GM19043 (cell line): ENCODE measurements at regions not wholly inside any gene's neighbourhood (a gene's known extent, or its start where the extent isn't known, plus 50 kb on each side); places are given as distances from the start of the nearest gene placed in this dataset.
"Not testable (repeated sequence)": the region's sequence is repeated elsewhere in the genome, so short reads cannot be mapped to it uniquely, and the experiment has no call there.

Experiments
- ATAC-seq: cut with Tn5 transposase; IDR thresholded peaks from one replicate; pipeline ENCODE4 v1.9.1; 2021; ENCODE audit warnings: low read depth; ENCODE audit not compliant: unreplicated experiment

DNA sequence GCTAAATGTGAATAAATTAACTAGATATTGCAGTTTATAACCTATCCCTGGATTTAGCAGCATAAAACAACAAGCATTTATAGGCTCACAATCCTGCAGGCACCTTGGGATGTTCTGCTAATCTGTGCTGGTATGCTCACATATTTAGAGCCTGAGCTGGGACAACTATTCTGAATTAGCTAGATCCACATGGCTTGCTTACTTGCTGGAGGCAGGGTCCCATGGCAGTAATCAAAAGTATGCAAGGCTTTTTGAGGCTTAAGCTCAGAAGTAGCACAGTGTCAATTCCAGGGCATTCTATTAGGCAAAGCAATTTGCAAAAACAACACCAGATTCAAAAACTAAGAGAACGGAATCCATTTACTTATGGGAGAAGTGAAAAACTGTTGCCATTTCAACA is 745.0 kb upstream of the ACO1 start:
- no peak for ATAC-seq

DNA sequence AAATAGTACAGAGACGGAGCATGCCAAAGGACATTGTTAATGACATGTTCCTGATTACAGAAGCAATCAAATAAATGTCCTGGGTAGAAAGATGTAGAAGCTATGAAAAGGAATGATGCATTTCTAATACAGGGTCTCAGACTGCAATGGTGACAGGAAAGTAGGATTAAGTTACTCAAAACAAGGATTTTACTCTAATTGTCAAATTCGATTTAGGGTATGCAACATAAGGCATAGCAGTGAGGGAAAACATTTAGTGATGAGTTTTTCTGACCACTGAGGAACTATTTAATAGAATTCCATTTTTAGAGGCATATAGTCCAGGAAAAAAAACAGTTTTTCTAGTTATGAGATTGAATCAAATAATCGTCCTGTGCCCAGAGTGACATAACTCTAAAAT is 715.1 kb upstream of the ACO1 start:
- no peak for ATAC-seq

DNA sequence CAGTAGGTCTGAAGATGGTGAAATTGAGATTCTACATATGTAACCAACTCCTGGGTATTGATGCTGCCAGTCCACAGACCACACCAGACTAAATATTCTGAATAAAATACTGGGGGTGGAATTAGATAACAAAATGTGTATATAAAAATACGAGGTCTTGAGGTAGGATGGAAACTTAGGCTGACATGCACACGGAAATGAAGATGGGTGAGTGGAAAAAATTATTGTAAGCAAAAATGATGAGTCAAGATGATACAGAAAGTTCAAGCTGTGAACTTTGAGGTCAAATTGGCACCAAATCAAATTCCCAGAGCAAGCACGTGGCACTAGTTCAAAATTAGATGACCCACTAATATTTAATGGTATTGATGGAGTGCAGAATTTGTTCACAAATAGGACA is 713.4 kb upstream of the ACO1 start:
- ATAC-seq = no peak

DNA sequence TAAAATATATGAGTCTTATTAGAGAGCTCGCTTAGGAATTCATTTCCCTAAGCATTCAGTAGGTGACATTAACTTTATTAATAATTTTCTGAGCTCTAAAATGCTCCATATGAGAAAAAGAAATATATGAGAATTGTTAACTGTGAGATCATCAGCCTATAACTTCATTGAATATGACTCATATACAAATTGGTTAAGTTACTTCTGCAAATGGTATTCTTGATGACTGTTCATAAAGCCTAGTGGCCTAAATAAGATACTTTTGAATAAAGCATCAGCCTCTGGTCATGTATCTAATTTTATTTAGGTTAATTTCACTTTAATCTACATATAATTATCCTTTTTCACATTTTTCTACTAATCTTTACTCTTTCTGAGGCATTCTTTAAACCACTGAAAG is 710.2 kb upstream of the ACO1 start:
- ATAC-seq = no peak

DNA sequence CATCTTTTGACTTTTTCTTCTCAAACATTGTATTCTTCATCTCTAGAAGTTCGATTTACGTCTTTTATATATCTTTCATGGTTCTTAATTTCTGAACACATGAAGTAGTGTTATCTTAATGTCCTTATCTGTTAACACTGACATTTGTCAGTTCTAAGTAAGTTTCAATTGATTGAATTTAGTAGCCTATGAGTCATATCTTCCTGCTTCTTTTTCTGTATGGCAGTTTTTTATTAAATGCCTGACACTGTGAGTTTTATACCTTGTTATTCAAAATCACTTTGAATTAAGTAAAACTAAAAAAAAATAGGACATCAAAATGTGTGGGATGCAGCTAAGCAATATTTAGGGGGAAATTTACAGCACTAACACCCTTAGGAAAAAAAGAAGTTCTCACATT is 707.0 kb upstream of the ACO1 start:
- no peak for ATAC-seq

DNA sequence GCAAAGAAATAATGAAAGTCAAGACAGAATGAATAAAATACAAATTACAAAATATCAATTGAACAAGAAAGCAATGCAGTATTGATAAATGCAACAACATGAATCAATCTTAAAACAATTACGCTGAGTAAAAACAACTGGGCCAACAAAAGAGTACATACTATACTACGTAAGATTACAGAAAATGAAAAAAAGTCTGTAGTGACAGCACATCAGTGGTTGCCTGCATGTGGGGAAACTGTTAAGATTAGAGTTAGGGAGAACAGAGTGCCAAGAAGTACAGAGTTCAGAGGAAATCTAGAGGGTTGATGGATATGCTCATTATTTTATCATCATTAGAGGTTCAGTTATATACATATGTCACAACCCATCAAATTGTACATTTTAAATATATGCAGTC is 706.6 kb upstream of the ACO1 start:
- ATAC-seq = no peak

DNA sequence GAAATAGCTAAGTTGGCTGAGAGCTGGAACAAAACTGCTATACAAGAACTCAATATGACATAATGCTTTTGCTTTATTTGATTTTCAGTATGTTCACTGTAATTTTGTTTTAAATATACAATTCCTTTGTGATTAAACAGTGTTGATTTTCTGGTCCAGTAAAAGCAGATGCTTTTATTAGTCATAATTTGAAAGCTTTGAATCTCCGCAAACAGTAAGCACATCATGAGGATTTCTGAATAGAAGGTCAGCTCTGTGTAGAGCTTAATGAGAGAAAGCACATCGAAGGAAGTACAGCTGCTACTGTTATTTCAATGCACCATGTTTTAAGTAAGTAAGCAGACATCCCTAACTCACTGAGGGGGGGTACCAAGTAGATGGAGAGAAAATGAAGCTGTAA is 701.3 kb upstream of the ACO1 start:
- no peak for ATAC-seq

DNA sequence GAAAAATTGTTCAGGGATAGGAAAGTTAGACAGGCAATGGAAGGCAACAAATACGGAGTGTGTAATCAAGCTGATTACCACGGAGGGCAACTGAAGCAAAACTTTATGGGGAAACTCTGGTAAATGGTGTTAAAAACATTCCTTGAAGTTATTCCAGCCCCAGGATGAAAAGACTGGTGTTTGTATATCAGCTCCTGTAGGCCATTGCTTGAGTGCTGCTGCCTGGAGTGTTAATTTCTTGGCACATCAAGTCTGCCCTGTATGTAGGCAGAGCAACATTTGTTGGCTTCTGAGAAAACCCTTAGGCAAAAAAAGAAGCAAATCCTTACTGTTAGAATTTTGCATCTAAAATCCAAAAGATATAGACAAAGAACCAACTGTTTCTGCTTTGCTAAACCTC is 686.5 kb upstream of the ACO1 start:
- ATAC-seq = no peak

DNA sequence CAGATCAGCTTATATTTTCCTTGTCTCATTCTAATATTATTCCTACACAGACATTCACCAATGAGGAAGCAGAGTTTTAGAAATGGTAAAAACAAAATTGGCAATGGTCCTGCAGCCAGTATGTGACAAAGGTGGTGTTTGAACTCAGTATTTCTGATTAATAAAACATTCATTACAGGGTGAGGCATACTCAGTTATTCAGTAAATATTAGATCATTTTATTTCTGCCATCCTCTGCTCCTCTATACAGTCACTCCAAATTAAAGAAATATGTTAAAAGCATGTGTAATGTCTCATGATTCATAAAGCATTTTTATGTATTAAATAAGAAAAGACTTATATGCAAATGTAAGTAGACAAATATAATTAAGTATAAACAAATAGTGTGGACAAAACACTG is 684.6 kb upstream of the ACO1 start:
- no peak for ATAC-seq

DNA sequence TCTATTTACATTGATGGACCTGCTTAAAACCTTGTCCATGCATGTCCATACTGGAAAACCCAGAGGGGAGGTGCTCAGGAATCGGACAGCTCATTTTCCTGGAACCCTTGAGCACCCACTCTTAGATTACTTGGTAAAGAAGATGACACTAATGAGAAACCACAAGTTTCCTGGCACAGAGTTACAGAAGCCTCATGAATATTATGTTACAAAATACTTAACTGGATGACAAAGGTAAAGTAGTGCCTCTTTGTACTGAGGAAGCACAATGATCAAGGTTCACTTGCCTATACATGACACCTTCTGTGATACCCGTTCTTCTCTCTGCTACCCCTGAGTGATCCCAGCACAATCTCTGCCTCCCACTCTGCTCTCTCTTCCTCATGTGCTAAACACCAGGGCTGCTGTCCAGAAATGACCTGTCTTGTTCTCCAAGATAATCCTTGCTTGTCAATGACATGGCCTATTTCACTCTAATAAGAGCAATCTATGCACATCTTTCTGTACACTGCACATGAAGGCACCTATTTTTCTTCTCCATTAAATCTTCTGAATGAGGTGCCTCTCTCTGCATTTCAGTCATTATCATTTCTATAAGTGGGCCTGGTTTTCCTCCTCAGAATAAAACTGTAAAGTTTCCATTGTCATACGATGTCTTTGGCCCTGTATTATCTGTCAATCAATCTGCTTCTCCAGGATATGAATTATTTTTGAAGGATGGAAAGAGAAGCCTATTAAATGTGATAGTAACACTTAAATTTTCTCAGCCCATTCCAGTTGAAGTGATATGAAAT is 684.0 kb upstream of the ACO1 start:
- ATAC-seq = no peak

DNA sequence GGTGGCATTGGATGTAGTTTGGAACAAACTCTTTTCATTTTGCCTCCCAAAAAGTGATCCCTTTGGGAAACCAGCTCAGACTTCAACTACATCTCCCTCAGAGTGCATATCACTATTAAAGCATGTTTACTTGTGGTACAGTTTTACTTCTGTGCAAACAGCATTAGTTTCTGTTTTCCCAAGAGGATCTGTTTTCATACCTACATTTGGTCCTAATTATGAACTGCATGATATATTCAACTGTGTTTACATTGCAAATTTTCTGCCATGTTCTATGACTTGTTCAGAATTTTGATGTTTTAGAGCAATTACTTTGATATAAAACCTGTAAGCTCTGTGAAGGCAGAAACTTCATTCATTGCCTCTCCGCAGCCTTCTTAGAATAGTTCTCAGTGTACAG is 681.5 kb upstream of the ACO1 start:
- no peak for ATAC-seq

DNA sequence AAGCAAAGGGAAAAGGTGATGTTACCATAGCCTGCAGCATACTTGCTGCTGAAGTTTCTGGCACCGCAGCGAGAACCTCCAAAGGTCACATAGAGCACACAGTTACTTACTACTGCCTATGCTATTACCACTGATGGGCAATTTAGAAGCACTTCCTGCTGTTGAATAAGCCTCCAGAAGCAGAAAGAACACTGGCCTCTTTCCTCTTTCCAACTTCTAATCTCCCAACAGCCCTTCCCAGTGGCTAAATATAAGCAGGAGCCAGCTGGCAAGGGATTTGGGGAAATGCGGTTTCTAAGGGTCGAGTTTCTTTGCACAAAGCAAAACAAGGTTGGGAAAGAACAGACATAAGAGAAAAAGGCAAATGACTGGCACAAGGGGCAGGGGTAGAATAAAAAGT is 669.2 kb upstream of the ACO1 start:
- no peak for ATAC-seq

DNA sequence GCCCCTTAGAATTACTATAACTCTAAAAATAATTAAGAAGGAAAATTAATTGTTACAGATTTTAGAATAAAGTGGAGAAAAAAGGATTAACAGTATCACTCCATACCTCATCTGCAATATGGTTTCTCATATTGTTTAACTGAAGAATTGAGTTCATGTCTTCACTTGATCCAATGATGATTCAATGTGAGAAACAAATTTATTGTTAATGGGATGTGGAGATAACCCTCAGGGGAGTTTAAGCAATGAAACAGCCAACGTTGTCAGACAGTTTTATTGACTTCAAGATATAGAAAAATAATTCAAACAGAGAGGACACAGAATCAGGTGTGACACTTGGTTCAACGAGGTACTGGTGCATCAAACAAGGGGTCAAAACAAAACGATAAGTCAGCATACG is 665.2 kb upstream of the ACO1 start:
- no peak for ATAC-seq

DNA sequence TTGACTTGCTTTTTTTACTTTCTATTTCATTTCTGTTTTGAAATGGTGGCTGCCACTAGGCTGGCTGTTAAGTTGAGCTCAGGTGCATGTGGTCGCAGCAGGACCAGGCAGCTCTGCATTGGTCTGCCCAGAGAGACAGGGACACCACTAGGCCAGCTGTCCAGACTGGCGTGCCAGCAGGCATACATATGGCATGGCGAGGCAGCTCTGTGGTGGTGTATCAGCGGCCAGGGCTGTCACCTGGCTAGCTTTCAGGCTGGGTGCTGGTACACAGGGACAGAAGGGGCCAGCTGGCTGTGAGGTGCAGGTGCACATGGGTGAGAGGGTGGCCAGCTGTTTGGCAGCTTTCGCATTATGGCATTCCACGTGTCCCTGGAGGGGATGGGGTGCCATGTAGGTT is 654.0 kb upstream of the ACO1 start:
- ATAC-seq = no peak

DNA sequence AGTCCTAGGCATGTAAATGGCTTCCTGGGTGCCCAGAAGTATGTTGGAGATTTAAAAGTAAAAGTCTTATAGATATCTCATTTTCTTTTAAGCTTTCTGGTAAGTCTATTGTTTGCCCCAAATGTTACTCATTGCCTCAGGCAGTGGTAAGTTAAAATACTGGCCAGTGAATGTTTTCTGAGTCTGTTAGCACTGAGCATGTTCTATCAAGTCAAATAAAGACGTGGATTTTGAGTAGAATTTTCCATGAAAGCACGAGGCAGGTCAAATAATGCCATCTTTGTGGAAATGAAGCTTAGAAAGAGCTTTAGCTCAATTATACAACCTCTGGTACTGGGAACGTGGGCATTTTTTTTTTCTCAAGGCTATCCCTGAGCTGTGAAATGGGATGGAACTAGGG is 651.3 kb upstream of the ACO1 start:
- ATAC-seq = no peak

DNA sequence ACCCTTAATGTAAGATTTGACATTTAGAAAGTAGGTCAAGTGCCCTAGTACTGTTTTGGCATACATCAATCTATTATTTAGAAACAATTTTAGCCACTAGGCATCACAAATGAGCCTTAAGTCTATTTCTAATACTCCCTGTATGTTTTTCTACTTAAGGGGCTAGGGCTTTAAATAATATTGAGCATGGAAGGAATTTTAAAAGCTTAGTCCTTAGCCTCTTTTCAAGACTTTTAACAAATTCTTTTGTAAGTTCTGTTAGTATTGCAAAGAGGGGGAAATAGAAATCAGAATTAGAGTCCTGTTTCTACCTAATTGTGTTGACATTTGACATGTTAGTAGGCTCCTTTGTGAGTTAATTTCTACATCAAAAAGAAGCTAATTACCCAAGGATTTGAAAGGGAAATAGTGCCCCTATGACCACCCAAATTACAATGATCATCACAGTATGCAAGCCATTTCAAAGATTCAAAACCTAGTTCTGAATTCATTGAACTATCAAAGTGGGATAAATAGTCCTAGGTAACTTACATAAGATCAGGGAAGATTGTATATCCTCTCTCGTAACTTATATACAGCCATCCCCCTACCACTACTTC is 647.8 kb upstream of the ACO1 start:
- ATAC-seq = no peak

DNA sequence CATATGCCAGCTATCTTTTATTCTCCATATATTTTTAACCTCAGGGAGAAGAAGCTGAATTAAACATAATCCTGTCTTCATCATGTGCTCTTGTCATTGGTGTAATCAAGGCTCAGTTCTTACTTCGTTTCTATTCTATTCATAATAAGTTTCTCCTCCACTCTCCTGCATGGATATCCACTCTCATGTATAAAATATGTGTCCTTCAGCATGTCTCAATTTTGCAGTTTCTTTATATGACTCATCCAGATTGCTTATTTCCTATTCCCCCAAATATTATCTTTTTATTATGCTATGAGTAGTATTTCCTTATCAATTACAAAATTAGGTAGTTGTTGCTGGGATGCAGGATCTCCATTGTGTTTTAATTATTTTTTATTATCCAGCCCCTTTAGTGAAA is 643.7 kb upstream of the ACO1 start:
- no peak for ATAC-seq

DNA sequence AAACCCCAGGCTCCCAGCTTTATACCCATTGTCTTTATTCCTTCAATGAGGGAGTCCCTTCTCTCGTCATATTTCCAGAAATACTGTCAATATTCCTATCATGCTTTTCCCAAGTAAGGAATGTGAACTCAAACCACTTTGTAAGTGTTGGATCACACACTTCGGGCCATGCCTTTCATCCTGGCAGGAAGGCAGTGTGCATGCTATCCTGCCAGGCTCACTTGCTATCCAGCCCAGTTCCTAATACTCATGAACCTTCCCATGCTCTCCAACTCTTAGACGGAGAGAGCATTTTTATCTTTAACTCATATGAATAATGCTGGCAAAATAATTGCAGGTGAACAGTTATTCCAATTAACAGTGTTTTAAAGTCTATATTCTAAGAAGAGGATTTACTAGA is 639.9 kb upstream of the ACO1 start:
- ATAC-seq = no peak

DNA sequence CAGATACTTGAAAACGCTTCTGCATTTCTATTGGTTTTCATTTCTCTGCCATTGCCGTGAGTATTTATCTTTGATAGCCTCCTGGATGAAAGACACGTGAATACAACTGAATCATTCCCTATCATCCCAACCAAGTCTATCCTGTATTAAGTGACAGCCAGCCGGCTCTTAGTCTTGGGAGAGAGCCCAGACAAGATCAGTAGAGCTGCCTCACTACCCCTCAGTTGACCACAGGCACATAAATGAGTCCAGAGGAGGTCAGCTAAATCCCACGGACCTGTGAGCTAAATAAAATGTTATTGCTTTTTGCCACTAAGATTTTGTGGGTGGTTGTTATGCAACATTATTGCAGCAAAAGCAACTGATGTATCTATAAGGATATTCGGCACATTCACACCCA is 639.0 kb upstream of the ACO1 start:
- ATAC-seq = no peak

DNA sequence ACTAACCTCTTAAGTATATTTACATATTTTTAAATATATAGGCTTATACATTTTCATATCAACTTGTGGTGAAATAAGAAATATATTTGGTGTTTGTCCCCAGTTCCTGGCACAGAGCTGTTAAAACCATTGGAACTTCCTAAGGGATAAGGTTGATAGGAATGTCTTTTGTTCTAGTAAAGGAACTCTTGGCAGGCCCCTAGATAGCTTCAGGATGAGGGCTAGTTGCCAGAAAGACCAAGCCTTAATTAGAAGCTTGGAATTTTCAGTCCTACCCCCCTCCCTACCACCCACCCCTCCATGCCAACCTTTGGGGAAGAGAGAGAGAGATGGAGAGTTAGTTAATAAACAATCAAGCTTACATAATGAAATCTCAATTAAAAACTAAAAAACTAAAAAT is 638.6 kb upstream of the ACO1 start:
- no peak for ATAC-seq

DNA sequence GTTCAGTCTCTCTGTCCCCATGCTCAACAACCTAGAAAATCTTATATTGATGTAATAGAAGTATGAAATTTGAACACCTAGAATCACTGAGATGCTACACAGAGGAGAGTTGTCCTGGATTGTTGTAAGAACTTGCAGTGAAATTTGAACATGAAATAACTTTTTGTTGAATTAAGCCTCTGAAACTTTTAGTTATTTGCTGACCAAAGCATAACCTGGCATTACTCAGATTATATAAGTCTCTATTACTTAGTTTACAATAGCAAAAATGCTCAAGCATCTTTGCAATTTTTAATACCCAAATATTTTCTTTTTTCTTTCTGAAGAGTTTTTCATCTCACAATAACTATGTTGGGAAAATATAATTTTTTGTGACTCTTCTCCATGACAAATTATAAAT is 630.7 kb upstream of the ACO1 start:
- no peak for ATAC-seq

DNA sequence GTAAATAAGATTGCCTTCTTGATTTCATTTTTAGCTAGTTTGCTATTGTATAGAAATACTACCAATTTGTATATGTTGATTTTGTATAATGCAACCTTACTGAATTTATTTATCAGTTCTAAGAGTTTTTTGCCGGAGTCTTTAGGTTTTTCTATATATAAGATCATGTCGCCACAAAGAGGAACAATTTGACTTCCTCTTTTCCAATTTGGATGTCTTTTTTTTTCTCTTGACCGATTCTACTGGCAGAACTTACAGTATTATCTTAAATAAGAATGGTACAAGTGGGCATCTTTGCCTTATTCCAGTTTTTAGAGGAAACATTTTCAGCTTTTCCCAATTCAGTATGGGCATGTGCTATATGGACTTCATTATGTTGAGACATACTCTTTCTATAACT is 624.7 kb upstream of the ACO1 start:
- ATAC-seq = no peak

DNA sequence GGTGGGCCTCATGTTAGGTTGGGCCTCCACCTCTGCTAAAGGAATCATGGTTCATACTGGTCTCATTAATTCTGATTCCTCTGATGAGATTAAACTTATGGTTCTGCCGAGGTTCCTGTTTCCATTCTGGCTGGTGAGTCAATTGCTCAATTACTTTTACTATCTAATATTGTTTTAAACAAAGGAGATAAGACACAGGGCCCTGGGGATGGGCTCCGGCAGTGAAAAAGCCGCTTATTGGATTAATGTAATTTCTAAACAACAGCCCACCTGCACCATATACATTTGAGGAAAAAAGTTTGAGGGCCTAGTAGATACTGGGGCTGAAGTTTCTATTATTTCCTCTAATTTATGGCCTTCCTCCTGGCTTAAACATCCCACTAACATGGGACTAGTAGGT is 610.4 kb upstream of the ACO1 start:
- not testable (repeated sequence) for ATAC-seq
